ENCODE measurements at regions not wholly inside any gene's neighbourhood (a gene's known extent, or its start where the extent isn't known, plus 50 kb on each side); places are given as distances from the start of the nearest gene placed in this dataset.

- TF ChIP-seq SUZ12 (IDR thresholded peaks at IDR 0.05; ENCODE audit: low read length), result no peak
- no peak for TF ChIP-seq EGR1 (IDR thresholded peaks at IDR 0.05; ENCODE audit: borderline replicate concordance, low read depth, low read length)
- TF ChIP-seq ASH2L (IDR thresholded peaks at IDR 0.05; ENCODE audit: low read length), result no peak
- TF ChIP-seq TEAD4 (IDR thresholded peaks at IDR 0.05; ENCODE audit: low read depth, low read length), result no peak
These were observed 230.0 kb downstream of the HS3ST1 start (continued) for GRCh38 chr4:11198516-11199305.

Measured in H1 (cell line).